Gastroesophageal sphincter (tissue), 3 donors: ENCODE measurements at regions not wholly inside any gene's neighbourhood (a gene's known extent, or its start where the extent isn't known, plus 50 kb on each side); places are given as distances from the start of the nearest gene placed in this dataset.

ENCODE experiments used
- CTCF ChIP-seq, 4 experiments: fragments of 200-600 bp in 2 of 4; fragments of 450-650 bp in 2 of 4; sonication (generic) in 1 of 4; IDR thresholded peaks; one replicate each; pipeline ENCODE4 v1.5.1; 2017 to 2019; ENCODE audit warnings: antibody characterized with exemption in 4 of 4, mild to moderate bottlenecking in 2 of 4, moderate library complexity in 2 of 4
- POLR2A ChIP-seq, 2 donors: fragments of 450-650 bp; IDR thresholded peaks; one replicate each; pipeline ENCODE4 v1.6.1; 2017; ENCODE audit warnings: antibody characterized with exemption in 2 of 2, mild to moderate bottlenecking in 2 of 2, moderate library complexity in 1 of 2

GRCh38 chr14:55754871-55755270, 174.9 kb downstream of the KTN1 start:
- TF ChIP-seq CTCF (IDR thresholded peaks at IDR 0.05) (no peak), POLR2A (IDR thresholded peaks at IDR 0.05) (no peak)
